ENCODE measurements at regions not wholly inside any gene's neighbourhood (a gene's known extent, or its start where the extent isn't known, plus 50 kb on each side); places are given as distances from the start of the nearest gene placed in this dataset.

GRCh38 chr5:172581315-172581714, 59.7 kb upstream of the NEURL1B start:
- TF ChIP-seq CTCF (IDR thresholded peaks at IDR 0.05) (no peak), POLR2A (IDR thresholded peaks at IDR 0.05) (no peak)
